Fibroblast of mammary gland (primary cell): ENCODE measurements at regions not wholly inside any gene's neighbourhood (a gene's known extent, or its start where the extent isn't known, plus 50 kb on each side); places are given as distances from the start of the nearest gene placed in this dataset.

Source experiments
- DNase-seq: peaks from one replicate; pipeline ENCODE4 v3.0.0-alpha.2; 2010; ENCODE audit warnings: low read depth
- H3K4me3 ChIP-seq: 2 replicates; pipeline ENCODE4 v1.5.1; 2011; ENCODE audit warnings: low read depth, mild to moderate bottlenecking, low read length, moderate library complexity; ENCODE audit not compliant: control insufficient read depth
- TF ChIP-seq, protein P1 (sequence below): conservative IDR thresholded peaks from 2 replicates; pipeline ENCODE4 v1.5.1; 2011; ENCODE audit warnings: low read depth, low read length, inconsistent platforms; ENCODE audit not compliant: control insufficient read depth, insufficient read depth

DNA sequence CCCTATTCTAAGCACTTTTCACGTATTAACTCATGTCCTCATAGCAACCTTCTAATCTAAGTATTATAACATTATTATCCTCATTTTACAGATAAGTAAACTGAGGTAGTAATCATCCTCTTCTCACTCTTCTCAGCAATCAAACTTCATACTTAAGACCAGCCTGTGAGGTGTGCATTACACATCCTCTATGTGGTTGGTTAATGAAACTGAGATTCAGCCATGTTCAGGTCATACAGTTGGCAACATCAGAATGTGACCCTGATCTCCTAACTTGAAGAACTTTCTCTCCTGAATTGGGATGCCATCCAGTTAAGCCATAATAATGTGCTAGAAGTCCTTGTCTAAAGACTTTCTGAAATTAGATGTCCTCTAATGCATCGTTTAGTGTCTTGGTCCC is 275.1 kb upstream of the ANKRD55 start:
- no peak for DNase-seq
- TF ChIP-seq, protein P1, sequence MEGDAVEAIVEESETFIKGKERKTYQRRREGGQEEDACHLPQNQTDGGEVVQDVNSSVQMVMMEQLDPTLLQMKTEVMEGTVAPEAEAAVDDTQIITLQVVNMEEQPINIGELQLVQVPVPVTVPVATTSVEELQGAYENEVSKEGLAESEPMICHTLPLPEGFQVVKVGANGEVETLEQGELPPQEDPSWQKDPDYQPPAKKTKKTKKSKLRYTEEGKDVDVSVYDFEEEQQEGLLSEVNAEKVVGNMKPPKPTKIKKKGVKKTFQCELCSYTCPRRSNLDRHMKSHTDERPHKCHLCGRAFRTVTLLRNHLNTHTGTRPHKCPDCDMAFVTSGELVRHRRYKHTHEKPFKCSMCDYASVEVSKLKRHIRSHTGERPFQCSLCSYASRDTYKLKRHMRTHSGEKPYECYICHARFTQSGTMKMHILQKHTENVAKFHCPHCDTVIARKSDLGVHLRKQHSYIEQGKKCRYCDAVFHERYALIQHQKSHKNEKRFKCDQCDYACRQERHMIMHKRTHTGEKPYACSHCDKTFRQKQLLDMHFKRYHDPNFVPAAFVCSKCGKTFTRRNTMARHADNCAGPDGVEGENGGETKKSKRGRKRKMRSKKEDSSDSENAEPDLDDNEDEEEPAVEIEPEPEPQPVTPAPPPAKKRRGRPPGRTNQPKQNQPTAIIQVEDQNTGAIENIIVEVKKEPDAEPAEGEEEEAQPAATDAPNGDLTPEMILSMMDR, result no peak

DNA sequence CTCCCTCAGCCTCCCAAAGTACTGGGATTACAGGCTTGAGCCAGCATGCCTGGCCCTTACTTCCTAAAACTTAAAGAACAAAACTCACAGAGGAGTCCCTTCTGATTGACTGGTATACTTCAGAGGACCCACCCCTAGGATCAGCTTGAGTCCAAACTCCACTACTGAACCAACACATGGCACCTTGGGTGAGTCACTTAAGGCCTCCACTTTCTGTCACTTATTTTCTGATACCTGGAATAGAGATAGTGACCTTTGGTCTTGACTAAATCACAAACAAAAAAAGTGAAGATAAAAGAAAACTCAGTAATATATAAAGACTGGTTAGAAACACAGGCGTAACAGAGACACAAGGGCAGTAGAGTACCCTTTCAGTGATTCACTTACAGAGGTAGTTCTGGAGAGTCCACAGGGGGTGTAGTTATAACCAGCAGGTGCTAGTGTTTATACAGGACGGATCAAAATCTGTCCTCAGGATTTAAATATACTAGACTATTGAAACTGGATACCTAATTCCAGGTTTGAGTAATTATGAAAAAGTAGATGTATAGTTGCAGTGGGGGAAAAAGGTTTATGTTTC is 274.3 kb upstream of the ANKRD55 start:
- DNase-seq, result no peak
- TF ChIP-seq, protein P1, result no peak
- H3K4me3 ChIP-seq, result no peak overlapping the region

More for the DNA sequence above, 275.1 kb upstream of the ANKRD55 start:
- H3K4me3 ChIP-seq, result no peak overlapping the region

DNA sequence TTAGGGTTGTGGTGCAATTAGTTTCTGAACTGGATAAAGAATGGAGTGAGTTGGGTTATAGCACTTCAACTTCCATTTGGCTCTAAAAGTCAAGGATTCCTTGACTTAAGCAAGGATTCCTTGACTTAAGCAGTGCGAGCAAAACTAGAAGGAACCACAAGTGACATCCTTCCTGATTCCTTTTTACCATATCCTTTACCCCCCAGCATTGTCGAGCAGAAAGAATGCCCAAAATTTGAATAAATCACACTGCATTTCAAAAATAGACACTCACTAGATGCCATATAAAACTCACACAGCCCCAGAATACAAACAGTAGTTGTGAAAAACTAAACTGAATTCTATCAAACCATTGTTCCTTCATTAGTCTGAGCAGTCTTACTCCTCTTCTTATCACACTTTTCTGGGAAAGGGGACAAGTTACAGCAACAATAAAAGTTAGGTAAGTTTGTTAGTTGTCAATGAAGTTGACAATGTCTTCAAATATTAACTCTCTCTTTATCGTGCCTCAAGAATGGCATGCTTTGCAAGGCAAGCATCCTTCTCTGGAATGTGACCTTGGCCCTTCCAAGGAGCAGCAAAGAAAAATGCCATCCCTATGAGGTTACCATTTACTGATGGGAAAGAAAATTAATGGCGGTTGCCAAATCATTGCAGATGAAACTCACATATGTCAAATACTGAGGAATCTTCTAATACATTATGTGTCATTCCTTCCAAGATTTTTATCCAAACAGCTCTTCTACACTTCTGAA is 273.3 kb upstream of the ANKRD55 start:
- no peak for DNase-seq
- TF ChIP-seq, protein P1, result no peak
- no peak overlapping the region for H3K4me3 ChIP-seq

DNA sequence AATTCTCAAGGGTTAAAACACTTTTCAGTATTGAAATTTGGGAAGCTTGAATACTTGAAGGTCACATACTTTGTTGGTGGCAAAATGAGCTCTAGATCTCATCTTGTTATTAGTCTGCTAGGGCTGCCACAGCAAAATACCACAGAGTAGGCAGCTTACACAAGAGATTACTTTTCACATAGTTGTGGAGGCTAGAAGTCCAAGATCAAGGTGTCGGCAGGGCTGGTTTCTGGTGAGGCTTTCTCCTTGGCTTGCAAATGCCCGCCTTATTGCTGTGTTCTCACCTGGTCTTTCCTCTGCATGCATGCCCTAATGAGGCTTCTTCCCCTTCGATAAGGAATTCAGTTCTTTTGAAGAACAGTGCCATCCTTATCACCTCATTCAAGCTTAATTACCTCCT is 270.8 kb upstream of the ANKRD55 start:
- TF ChIP-seq, protein P1, result no peak
- DNase-seq, result no peak
- H3K4me3 ChIP-seq, result no peak overlapping the region

DNA sequence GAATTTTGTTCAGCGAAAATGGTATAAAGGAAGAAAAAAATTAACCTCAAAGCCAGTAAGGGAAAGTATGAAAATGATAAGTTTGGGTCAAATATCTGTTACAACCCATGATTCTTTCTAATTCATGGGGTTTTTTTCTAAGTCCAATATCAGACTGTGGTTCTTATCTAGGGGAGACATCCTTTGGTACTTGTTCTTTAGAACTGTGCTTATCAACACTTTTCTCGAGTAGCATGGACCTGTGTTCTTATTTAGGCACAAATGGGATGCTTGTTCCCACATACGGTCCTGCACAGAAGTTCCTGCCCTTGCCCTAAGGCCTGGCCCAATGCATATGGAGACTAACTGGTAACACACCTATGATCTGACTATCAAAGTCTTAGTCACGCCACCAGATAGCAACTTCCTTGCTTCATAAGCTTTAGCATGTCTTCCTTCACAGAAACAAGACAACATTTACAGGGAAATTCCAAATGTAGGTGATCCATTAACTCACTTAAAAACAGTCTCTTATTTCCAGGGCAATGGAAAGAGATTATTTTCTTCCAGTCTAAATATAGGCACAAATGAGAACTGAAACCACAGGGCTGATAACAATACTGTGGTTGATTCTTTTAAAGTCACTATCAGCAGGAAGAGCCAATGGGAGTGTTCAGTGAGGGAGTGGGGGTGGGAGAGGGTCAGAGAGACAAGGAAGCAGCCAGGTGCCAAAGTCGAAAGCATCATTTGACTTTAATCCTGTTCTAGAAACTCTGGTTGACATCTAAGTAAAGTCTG is 268.8 kb upstream of the ANKRD55 start:
- no peak for DNase-seq
- TF ChIP-seq, protein P1, result no peak
- no peak overlapping the region for H3K4me3 ChIP-seq

DNA sequence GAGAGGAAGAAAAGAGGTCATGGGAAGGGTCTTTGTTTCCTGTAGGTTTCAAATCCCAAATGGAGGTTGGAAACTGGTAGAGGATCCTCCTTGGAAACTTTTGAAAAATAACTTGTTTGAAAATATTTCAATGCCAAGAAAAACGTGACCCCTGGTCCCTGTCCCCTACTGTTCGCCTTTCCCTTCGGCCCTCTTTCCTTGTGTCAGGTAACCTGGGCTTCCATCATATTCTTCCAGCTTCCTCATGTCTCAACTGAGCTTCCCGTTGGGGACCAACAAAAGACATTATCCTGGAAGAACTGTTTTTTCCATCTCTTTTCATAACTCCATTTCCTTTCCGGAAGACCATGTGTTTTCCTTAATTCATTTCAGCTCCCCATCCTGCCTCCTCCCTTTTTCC is 266.8 kb upstream of the ANKRD55 start:
- TF ChIP-seq, protein P1, result no peak
- DNase-seq, result no peak
- no peak overlapping the region for H3K4me3 ChIP-seq
